Fibroblast of mammary gland (primary cell): ENCODE measurements at regions not wholly inside any gene's neighbourhood (a gene's known extent, or its start where the extent isn't known, plus 50 kb on each side); places are given as distances from the start of the nearest gene placed in this dataset.

ENCODE experiments used
- DNase-seq: peaks from one replicate; pipeline ENCODE4 v3.0.0-alpha.2; 2010; ENCODE audit warnings: low read depth
- H3K4me3 ChIP-seq: 2 replicates; pipeline ENCODE4 v1.5.1; 2011; ENCODE audit warnings: low read depth, mild to moderate bottlenecking, low read length, moderate library complexity; ENCODE audit not compliant: control insufficient read depth
- TF ChIP-seq, protein P1 (sequence below): conservative IDR thresholded peaks from 2 replicates; pipeline ENCODE4 v1.5.1; 2011; ENCODE audit warnings: low read depth, low read length, inconsistent platforms; ENCODE audit not compliant: control insufficient read depth, insufficient read depth

GRCh38 chr4:123632693-123633030 lies 236.1 kb downstream of the SPRY1 start:
- DNase-seq = no peak
- TF ChIP-seq, protein P1, sequence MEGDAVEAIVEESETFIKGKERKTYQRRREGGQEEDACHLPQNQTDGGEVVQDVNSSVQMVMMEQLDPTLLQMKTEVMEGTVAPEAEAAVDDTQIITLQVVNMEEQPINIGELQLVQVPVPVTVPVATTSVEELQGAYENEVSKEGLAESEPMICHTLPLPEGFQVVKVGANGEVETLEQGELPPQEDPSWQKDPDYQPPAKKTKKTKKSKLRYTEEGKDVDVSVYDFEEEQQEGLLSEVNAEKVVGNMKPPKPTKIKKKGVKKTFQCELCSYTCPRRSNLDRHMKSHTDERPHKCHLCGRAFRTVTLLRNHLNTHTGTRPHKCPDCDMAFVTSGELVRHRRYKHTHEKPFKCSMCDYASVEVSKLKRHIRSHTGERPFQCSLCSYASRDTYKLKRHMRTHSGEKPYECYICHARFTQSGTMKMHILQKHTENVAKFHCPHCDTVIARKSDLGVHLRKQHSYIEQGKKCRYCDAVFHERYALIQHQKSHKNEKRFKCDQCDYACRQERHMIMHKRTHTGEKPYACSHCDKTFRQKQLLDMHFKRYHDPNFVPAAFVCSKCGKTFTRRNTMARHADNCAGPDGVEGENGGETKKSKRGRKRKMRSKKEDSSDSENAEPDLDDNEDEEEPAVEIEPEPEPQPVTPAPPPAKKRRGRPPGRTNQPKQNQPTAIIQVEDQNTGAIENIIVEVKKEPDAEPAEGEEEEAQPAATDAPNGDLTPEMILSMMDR = no peak
- H3K4me3 ChIP-seq = no peak overlapping the region

DNA sequence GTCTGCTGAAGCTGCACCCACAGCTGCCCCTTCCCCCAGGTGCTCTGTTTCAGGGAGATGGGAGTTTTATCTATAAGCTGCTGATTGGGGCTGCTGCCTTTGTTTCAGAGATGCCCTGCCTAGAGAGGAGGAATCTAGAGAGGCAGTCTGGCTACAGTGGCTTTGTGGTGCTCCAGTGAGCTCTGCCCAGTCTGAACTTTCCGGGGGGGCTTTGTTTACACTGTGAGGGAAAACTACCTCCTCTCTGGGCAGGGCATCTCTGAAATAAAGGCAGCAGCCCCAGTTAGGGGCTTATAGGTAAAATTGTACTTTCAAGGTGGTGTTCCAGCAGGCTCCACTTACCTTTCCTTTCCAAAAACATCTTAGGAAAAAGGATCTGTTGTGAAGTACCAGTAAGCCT lies 242.2 kb downstream of the SPRY1 start:
- TF ChIP-seq, protein P1 = no peak
- DNase-seq = no peak
- H3K4me3 ChIP-seq = no peak overlapping the region

DNA sequence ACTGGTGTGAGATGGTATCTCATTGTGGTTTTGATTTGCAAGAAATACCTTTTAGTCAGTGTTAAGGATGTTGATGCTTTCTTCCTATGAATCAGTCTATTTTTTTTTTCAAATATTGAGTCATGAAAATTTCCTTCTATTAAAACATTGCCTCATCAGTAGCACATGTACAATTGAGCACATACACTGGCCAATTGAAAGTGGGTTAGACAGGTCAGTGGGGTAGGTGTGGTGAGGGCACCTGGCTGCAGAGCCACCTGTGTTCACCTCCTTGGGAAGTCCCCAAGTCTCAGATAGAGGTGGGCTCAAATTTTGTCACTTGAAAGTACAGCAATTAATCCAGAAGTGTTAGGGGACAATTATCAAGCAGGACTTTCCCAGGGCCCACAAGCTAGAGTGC lies 243.7 kb downstream of the SPRY1 start:
- TF ChIP-seq, protein P1 = no peak
- DNase-seq = peak; percentile 75
- H3K4me3 ChIP-seq = no peak overlapping the region

DNA sequence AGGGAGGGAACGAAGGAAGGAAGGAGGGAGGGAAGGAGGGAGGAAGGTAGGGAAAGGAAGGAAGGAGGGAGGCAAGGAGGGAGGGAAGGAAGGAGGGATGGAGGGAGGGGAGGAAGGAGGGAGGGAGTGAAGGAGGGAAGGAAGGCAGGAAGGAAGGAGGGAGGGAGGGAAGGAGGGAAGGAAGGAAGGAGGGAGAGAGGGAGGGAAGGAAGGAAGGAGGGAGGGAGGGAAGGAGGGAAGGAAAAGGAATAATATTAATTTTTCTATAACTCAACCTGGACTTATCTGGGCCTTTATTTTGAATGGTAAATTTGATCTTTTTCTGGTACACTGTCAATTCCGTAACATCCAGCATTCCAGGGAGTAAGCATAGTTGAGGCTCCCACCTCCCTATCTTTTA lies 244.2 kb downstream of the SPRY1 start:
- TF ChIP-seq, protein P1 = no peak
- no peak overlapping the region for H3K4me3 ChIP-seq
- DNase-seq = no peak

GRCh38 chr4:123643691-123644090 lies 247.1 kb downstream of the SPRY1 start:
- H3K4me3 ChIP-seq = no peak overlapping the region
- DNase-seq = no peak
- TF ChIP-seq, protein P1 = no peak

DNA sequence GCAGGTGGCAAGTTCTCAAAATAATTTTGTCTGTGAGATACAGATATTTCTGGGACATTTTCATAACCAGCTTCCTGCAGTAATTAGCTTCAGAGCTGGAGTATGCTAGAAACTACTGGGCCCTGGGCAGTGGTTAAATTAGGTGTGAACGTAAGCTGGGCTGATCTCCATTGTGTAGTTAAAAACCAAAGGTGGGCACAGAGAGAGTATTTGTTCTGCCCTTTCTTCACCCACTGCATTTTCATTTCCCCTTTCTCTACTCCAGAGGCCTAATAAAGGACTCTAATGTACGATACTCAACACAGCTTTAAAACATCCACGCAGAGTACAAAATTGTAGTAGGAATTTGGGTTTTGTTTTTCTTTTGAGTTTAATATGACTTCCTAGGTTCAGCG lies 252.7 kb downstream of the SPRY1 start:
- no peak for DNase-seq
- TF ChIP-seq, protein P1 = no peak
- H3K4me3 ChIP-seq = no peak overlapping the region
